Mesothelial cell of epicardium (in vitro differentiated cells): ENCODE measurements at regions not wholly inside any gene's neighbourhood (a gene's known extent, or its start where the extent isn't known, plus 50 kb on each side); places are given as distances from the start of the nearest gene placed in this dataset.
"Not testable (repeated sequence)": the region's sequence is repeated elsewhere in the genome, so short reads cannot be mapped to it uniquely, and the experiment has no call there.

ENCODE experiments used
- DNase-seq, 2 experiments: peaks; one replicate each; pipeline ENCODE4 v3.0.0; 2021; ENCODE audit warnings: low spot score in 2 of 2; ENCODE audit not compliant: unreplicated experiment in 2 of 2
- H3K27ac Mint-ChIP-seq: 2 replicates; pipeline ENCODE4 v1.8.0; 2021; ENCODE audit warnings: mixed read lengths
- H3K27me3 Mint-ChIP-seq: 2 replicates; pipeline ENCODE4 v1.8.0; 2021; ENCODE audit warnings: low read depth, mixed read lengths
- H3K36me3 Mint-ChIP-seq: 2 replicates; pipeline ENCODE4 v1.8.0; 2021; ENCODE audit warnings: mixed read lengths
- H3K4me1 Mint-ChIP-seq: 2 replicates; pipeline ENCODE4 v1.8.0; 2021; ENCODE audit warnings: mixed read lengths
- H3K4me3 Mint-ChIP-seq: 2 replicates; pipeline ENCODE4 v1.8.0; 2021; ENCODE audit warnings: mild to moderate bottlenecking, moderate library complexity, mixed read lengths
- H3K9me3 Mint-ChIP-seq: 2 replicates; pipeline ENCODE4 v1.8.0; 2021; ENCODE audit warnings: mixed read lengths
- TF ChIP-seq, protein P1 (sequence below): fragments of 200-600 bp; sonication (generic); IDR thresholded peaks from one replicate; pipeline ENCODE4 v1.5.0; 2021; ENCODE audit warnings: antibody characterized with exemption; ENCODE audit not compliant: unreplicated experiment

- DNase-seq, H3K36me3 Mint-ChIP-seq, H3K4me3 Mint-ChIP-seq, H3K4me1 Mint-ChIP-seq, H3K27ac Mint-ChIP-seq, H3K27me3 Mint-ChIP-seq: not testable (repeated sequence)
- H3K9me3 Mint-ChIP-seq: peaks cover 55% of the 10 kb centered on the region
Measured at GRCh38 chrX:128000033-128000432, 52.2 kb downstream of the ACTRT1 start.

- TF ChIP-seq, protein P1, sequence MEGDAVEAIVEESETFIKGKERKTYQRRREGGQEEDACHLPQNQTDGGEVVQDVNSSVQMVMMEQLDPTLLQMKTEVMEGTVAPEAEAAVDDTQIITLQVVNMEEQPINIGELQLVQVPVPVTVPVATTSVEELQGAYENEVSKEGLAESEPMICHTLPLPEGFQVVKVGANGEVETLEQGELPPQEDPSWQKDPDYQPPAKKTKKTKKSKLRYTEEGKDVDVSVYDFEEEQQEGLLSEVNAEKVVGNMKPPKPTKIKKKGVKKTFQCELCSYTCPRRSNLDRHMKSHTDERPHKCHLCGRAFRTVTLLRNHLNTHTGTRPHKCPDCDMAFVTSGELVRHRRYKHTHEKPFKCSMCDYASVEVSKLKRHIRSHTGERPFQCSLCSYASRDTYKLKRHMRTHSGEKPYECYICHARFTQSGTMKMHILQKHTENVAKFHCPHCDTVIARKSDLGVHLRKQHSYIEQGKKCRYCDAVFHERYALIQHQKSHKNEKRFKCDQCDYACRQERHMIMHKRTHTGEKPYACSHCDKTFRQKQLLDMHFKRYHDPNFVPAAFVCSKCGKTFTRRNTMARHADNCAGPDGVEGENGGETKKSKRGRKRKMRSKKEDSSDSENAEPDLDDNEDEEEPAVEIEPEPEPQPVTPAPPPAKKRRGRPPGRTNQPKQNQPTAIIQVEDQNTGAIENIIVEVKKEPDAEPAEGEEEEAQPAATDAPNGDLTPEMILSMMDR: no peak
- H3K27ac Mint-ChIP-seq: no peak overlapping the region
- no peaks in the 10 kb centered on the region for H3K27me3 Mint-ChIP-seq
- DNase-seq: no peak
- no peak overlapping the region for H3K4me3 Mint-ChIP-seq
- H3K9me3 Mint-ChIP-seq: peaks cover 60% of the 10 kb centered on the region
- H3K4me1 Mint-ChIP-seq: no peaks in the 10 kb centered on the region
- H3K36me3 Mint-ChIP-seq: no peaks in the 10 kb centered on the region
Measured at GRCh38 chrX:127963696-127964095, 88.5 kb downstream of the ACTRT1 start.

- TF ChIP-seq, protein P1: no peak
- Mint-ChIP-seq H3K4me3 (no peak overlapping the region), H3K4me1 (peaks cover 2% of the 10 kb centered on the region), H3K9me3 (peaks cover 27% of the 10 kb centered on the region), H3K36me3 (no peaks in the 10 kb centered on the region), H3K27me3 (no peaks in the 10 kb centered on the region), H3K27ac (no peak overlapping the region)
- DNase-seq: no peak
Measured at GRCh38 chrX:127947450-127947849, 104.8 kb downstream of the ACTRT1 start.

DNA sequence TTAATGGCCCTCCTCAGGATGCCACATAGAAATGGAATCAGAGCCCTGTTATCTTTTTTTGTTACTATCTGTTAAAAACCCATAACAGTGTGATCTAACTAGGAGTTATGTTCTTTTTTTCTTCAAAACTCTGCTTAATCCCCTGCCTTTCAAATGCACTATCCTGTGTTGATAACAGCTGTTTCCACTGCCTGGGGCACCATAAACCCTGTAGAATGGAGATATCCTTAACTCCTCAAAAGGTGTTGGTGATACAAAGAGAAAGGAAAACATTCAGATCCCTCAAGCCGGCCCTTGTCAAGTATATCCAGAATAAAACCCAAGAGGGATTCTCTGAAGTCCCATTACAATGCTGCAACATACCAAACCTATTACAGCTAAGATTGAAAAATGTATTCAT, 108.6 kb downstream of the ACTRT1 start:
- no peak for DNase-seq
- H3K27ac Mint-ChIP-seq: no peak overlapping the region
- no peaks in the 10 kb centered on the region for H3K27me3 Mint-ChIP-seq
- H3K4me3 Mint-ChIP-seq: no peak overlapping the region
- H3K4me1 Mint-ChIP-seq: peaks cover under 1% of the 10 kb centered on the region
- peaks cover 28% of the 10 kb centered on the region for H3K9me3 Mint-ChIP-seq
- TF ChIP-seq, protein P1: no peak
- no peaks in the 10 kb centered on the region for H3K36me3 Mint-ChIP-seq

DNA sequence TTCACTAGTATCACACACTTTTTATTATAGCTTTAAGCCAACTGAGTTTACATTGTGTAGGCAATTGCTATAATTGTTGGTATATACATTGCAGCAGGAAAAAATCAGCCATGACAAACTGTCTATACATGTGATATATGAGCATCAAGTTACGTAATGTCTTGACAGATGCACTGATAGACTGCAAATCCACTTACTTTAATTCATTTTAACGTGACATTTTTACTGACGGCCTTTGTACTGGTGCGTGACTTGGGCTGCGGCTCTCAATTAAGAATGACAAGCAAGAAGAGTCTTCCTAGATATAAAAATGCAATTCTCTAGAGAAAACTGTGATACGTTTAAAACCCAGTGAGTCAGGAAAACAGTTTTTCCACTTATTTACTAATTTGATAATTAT, 143.8 kb downstream of the ACTRT1 start:
- Mint-ChIP-seq H3K4me1 (no peaks in the 10 kb centered on the region), H3K36me3 (no peaks in the 10 kb centered on the region), H3K27me3 (no peaks in the 10 kb centered on the region), H3K4me3 (no peak overlapping the region), H3K9me3 (peaks cover 24% of the 10 kb centered on the region), H3K27ac (no peak overlapping the region)
- TF ChIP-seq, protein P1: no peak
- DNase-seq: no peak

DNA sequence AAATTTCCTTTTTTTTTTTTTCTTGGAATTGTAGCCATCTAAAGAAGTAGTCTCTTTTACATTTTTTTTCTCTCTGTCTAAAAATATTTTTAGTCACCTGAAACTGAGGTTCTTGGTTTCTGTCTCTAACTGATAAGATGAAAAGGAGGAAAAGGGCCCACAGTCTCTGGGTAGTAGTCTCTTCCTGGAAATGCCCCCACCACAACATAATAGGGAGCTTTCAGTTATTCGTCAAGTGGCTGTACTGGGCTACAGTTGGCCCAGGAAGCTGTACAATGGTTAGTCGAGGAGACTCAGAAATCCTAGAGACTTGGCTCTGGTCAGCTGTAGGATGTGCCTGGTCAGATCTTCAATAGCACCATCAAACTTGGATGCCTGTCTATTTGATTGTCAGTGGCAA, 163.4 kb downstream of the ACTRT1 start:
- Mint-ChIP-seq H3K27ac (no peak overlapping the region), H3K27me3 (no peaks in the 10 kb centered on the region), H3K36me3 (peaks cover 2% of the 10 kb centered on the region), H3K4me3 (no peak overlapping the region), H3K4me1 (no peaks in the 10 kb centered on the region), H3K9me3 (peaks cover 32% of the 10 kb centered on the region)
- no peak for DNase-seq
- TF ChIP-seq, protein P1: no peak
